A549 (cell line): ENCODE measurements at regions not wholly inside any gene's neighbourhood (a gene's known extent, or its start where the extent isn't known, plus 50 kb on each side); places are given as distances from the start of the nearest gene placed in this dataset.

Experiments
- MAZ ChIP-seq: fragments of 150-350 bp; IDR thresholded peaks from 2 replicates; pipeline ENCODE4 v1.6.1; 2014; ENCODE audit warnings: antibody characterized with exemption, low read depth, low read length, borderline replicate concordance
- MYC ChIP-seq: IDR thresholded peaks from 2 replicates; pipeline ENCODE4 v1.6.1; 2012; ENCODE audit warnings: mild to moderate bottlenecking, inconsistent platforms, low read length, improper control_type of control experiment, borderline replicate concordance
- NR3C1 ChIP-seq: fragments of >200 bp; sonication (Bioruptor Twin); formaldehyde crosslinking; IDR thresholded peaks from 3 replicates; pipeline ENCODE4 v1.6.1; 2017
- PHF8 ChIP-seq: fragments of 200-600 bp; sonication (generic); IDR thresholded peaks from 2 replicates; pipeline ENCODE4 v1.6.1; 2016; ENCODE audit warnings: low read depth, mild to moderate bottlenecking, antibody characterized with exemption, moderate library complexity, borderline replicate concordance
- POLR2A ChIP-seq: IDR thresholded peaks from 2 replicates; pipeline ENCODE4 v1.6.1; 2012; ENCODE audit warnings: mild to moderate bottlenecking, low read length
- RFX5 ChIP-seq: fragments of 450-650 bp; IDR thresholded peaks from 2 replicates; pipeline ENCODE4 v1.7.1; 2014; ENCODE audit warnings: antibody characterized with exemption, mild to moderate bottlenecking, moderate library complexity
- TF ChIP-seq, protein P1 (sequence below): fragments of >200 bp; sonication (Bioruptor Twin); formaldehyde crosslinking; IDR thresholded peaks from 3 replicates; pipeline ENCODE4 v1.5.1; 2016
- TF ChIP-seq, protein P2 (sequence below): fragments of 250-450 bp; sonication (Bioruptor Pico); IDR thresholded peaks from 2 replicates; pipeline ENCODE4 v1.5.0; 2021; ENCODE audit warnings: mild to moderate bottlenecking, moderate library complexity, borderline replicate concordance

- TF ChIP-seq, protein P1, sequence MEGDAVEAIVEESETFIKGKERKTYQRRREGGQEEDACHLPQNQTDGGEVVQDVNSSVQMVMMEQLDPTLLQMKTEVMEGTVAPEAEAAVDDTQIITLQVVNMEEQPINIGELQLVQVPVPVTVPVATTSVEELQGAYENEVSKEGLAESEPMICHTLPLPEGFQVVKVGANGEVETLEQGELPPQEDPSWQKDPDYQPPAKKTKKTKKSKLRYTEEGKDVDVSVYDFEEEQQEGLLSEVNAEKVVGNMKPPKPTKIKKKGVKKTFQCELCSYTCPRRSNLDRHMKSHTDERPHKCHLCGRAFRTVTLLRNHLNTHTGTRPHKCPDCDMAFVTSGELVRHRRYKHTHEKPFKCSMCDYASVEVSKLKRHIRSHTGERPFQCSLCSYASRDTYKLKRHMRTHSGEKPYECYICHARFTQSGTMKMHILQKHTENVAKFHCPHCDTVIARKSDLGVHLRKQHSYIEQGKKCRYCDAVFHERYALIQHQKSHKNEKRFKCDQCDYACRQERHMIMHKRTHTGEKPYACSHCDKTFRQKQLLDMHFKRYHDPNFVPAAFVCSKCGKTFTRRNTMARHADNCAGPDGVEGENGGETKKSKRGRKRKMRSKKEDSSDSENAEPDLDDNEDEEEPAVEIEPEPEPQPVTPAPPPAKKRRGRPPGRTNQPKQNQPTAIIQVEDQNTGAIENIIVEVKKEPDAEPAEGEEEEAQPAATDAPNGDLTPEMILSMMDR, result no peak
- TF ChIP-seq POLR2A (no peak), NR3C1 (no peak), PHF8 (no peak), MYC (no peak), RFX5 (no peak), MAZ (no peak)
- TF ChIP-seq, protein P2, sequence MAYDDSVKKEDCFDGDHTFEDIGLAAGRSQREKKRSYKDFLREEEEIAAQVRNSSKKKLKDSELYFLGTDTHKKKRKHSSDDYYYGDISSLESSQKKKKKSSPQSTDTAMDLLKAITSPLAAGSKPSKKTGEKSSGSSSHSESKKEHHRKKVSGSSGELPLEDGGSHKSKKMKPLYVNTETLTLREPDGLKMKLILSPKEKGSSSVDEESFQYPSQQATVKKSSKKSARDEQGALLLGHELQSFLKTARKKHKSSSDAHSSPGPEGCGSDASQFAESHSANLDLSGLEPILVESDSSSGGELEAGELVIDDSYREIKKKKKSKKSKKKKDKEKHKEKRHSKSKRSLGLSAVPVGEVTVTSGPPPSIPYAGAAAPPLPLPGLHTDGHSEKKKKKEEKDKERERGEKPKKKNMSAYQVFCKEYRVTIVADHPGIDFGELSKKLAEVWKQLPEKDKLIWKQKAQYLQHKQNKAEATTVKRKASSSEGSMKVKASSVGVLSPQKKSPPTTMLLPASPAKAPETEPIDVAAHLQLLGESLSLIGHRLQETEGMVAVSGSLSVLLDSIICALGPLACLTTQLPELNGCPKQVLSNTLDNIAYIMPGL (CRISPR knock-in tag), result no peak
These were observed 64.5 kb upstream of the VASH1 start for GRCh38 chr14:76696791-76697190.
